ENCODE measurements at regions not wholly inside any gene's neighbourhood (a gene's known extent, or its start where the extent isn't known, plus 50 kb on each side); places are given as distances from the start of the nearest gene placed in this dataset.

DNA sequence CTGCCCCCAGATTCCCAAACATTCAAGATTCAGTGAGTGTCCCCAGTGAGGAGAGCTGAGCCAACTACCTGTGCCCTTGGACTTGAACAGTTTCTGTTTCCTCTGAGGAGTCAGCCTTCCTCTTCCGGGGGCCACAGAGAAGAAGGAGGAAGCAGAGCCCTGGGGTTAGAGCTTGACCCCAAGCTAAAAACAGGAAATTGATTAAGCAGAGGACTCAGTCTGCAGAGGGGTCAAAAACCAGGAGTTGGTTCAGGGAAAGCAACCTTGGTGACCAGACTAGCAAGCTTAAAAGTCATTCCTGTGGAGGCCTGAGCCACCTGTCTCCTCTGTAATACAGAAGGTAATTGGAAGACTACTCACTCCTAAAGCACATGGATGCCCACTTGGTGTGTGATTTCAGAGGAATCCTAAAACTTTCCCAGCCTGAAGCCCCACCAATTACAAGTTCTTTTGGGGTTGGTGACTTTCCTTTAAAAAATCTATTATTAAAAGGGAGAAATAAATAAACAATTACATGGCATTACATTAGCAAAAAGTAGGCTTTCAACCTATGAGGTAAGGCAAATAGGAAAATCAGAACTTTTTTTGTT is 64.2 kb upstream of the SELENOP start:
- ChIA-PET CTCF (interaction anchor here (0.9 to 4.1 kb wide), 2 partner anchors 13 to 103 kb away, joined by 4 to 23 read pairs; no protein-coding TSS in a partner anchor), POLR2A (interaction anchor here (1.0 kb wide), 1 partner anchor 972 kb away, joined by 4 read pairs; the partner anchor contains the start of gene RIMOC1)
- TF ChIP-seq, protein P1, sequence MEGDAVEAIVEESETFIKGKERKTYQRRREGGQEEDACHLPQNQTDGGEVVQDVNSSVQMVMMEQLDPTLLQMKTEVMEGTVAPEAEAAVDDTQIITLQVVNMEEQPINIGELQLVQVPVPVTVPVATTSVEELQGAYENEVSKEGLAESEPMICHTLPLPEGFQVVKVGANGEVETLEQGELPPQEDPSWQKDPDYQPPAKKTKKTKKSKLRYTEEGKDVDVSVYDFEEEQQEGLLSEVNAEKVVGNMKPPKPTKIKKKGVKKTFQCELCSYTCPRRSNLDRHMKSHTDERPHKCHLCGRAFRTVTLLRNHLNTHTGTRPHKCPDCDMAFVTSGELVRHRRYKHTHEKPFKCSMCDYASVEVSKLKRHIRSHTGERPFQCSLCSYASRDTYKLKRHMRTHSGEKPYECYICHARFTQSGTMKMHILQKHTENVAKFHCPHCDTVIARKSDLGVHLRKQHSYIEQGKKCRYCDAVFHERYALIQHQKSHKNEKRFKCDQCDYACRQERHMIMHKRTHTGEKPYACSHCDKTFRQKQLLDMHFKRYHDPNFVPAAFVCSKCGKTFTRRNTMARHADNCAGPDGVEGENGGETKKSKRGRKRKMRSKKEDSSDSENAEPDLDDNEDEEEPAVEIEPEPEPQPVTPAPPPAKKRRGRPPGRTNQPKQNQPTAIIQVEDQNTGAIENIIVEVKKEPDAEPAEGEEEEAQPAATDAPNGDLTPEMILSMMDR (IDR thresholded peaks at IDR 0.05; ENCODE audit: unreplicated experiment): no peak
- Mint-ChIP-seq H3K36me3 (ENCODE audit: insufficient read depth, unreplicated experiment) (peaks cover 6% of the 10 kb centered on the region), H3K27ac (ENCODE audit: low read depth, unreplicated experiment) (no peak overlapping the region), H3K9me3 (ENCODE audit: unreplicated experiment) (no peaks in the 10 kb centered on the region), H3K4me1 (ENCODE audit: insufficient read depth, unreplicated experiment) (no peaks in the 10 kb centered on the region), H3K27me3 (ENCODE audit: insufficient read depth, unreplicated experiment) (no peaks in the 10 kb centered on the region), H3K4me3 (ENCODE audit: unreplicated experiment) (no peak overlapping the region)
- intact Hi-C loops (cut with micrococcal nuclease): no loop called here
- DNase-seq (ENCODE audit: unreplicated experiment): no peak
- BruUV-seq (replicated peaks): no TSS peak

DNA sequence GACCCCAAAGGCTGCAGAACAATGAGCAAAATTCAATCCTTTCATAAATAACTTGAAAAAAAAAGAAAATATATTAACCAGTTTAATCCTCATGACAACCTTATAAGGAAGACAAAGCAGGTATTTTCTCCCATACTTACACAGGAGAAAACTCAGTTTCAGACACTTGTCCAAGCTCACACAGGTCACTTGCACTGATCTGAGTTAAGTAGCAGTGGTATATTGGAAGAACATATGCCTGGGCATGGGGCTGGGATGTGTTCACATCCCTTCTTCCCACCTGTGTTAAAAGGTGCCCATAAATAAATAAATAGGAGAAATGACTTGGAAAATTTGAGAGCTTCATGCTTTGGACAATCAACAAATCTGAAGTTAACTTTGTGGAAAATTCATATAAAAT is 63.5 kb upstream of the SELENOP start:
- H3K4me3 Mint-ChIP-seq (ENCODE audit: unreplicated experiment): no peak overlapping the region
- H3K36me3 Mint-ChIP-seq (ENCODE audit: insufficient read depth, unreplicated experiment): peaks cover 6% of the 10 kb centered on the region
- CTCF ChIA-PET: interaction anchor here (0.9 to 4.1 kb wide), 2 partner anchors 14 to 102 kb away, joined by 4 to 23 read pairs; no protein-coding TSS in a partner anchor
- no peak for DNase-seq (ENCODE audit: unreplicated experiment)
- TF ChIP-seq, protein P1 (IDR thresholded peaks at IDR 0.05; ENCODE audit: unreplicated experiment): no peak
- H3K4me1 Mint-ChIP-seq (ENCODE audit: insufficient read depth, unreplicated experiment): no peaks in the 10 kb centered on the region
- POLR2A ChIA-PET: interaction anchor here (1.0 kb wide), 1 partner anchor 971 kb away, joined by 4 read pairs; the partner anchor contains the start of gene RIMOC1
- intact Hi-C loops (cut with micrococcal nuclease): no loop called here
- no peak overlapping the region for H3K27ac Mint-ChIP-seq (ENCODE audit: low read depth, unreplicated experiment)
- BruUV-seq (replicated peaks): no TSS peak
- no peaks in the 10 kb centered on the region for H3K27me3 Mint-ChIP-seq (ENCODE audit: insufficient read depth, unreplicated experiment)
- H3K9me3 Mint-ChIP-seq (ENCODE audit: unreplicated experiment): no peaks in the 10 kb centered on the region

DNA sequence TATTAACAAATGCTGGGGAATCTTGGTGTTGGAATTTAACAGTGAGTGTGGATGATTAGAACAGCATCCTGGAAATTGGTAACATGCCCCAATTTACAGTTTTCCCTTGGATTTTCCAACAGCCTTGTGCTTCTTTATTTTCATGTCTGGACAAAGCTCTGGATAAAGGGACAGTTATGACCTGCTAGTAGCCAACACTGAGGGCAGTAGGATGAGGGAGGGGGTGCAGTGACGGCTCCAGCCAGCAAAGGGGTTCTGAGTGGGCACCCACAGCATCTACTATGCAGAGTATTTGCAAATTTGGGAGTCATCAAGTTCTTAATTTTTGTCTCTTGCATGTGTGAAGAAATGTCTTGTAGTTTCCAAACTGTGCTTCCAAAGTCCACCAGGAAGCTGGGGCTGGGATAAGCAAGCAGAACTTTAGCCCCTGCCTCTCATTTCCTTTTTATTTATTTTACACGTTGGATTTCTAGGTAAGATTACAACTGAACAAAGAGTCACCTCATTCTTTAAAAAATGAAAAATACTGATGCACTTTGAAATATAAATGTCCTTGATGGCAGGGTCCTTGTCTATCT is 63.0 kb upstream of the SELENOP start:
- ChIA-PET POLR2A (no interaction called here), CTCF (interaction anchor here (0.7 to 4.1 kb wide), 3 partner anchors 14 to 1834 kb away, joined by 3 to 23 read pairs (median 3); no protein-coding TSS in a partner anchor)
- TF ChIP-seq, protein P1 (IDR thresholded peaks at IDR 0.05; ENCODE audit: unreplicated experiment): no peak
- Mint-ChIP-seq H3K4me1 (ENCODE audit: insufficient read depth, unreplicated experiment) (no peaks in the 10 kb centered on the region), H3K4me3 (ENCODE audit: unreplicated experiment) (no peak overlapping the region), H3K27ac (ENCODE audit: low read depth, unreplicated experiment) (no peak overlapping the region), H3K27me3 (ENCODE audit: insufficient read depth, unreplicated experiment) (no peaks in the 10 kb centered on the region), H3K36me3 (ENCODE audit: insufficient read depth, unreplicated experiment) (peaks cover 6% of the 10 kb centered on the region), H3K9me3 (ENCODE audit: unreplicated experiment) (no peaks in the 10 kb centered on the region)
- BruUV-seq (replicated peaks): no TSS peak
- intact Hi-C loops (cut with micrococcal nuclease): no loop called here
- DNase-seq (ENCODE audit: unreplicated experiment): no peak

DNA sequence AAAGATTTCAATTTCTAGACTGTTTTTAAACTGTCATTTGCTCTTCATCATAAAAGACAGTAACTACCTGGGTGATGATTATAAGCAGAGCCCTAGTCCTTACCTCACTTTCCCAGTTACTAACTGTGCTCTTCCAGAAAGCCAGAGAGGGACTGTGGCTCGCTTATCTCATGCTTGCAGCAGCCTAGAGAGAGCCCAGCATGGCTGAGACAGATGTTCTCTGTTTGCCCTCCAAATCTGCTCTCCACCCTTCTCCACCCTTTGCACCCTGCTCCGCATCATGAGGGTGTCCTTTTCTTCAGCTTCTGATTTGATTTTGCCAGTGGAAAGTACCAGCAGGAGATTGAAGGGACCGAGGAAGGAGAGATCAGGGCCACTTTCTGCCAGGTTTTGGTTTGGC is 61.2 kb upstream of the SELENOP start:
- no peaks in the 10 kb centered on the region for H3K9me3 Mint-ChIP-seq (ENCODE audit: unreplicated experiment)
- ChIA-PET POLR2A (no interaction called here), CTCF (interaction anchor here (4.1 kb wide), 1 partner anchor 16 kb away, joined by 23 read pairs; no protein-coding TSS in a partner anchor)
- H3K4me1 Mint-ChIP-seq (ENCODE audit: insufficient read depth, unreplicated experiment): no peaks in the 10 kb centered on the region
- peaks cover 6% of the 10 kb centered on the region for H3K36me3 Mint-ChIP-seq (ENCODE audit: insufficient read depth, unreplicated experiment)
- no peaks in the 10 kb centered on the region for H3K27me3 Mint-ChIP-seq (ENCODE audit: insufficient read depth, unreplicated experiment)
- DNase-seq (ENCODE audit: unreplicated experiment): no peak
- no TSS peak for BruUV-seq (replicated peaks)
- intact Hi-C loops (cut with micrococcal nuclease): no loop called here
- H3K4me3 Mint-ChIP-seq (ENCODE audit: unreplicated experiment): no peak overlapping the region
- TF ChIP-seq, protein P1 (IDR thresholded peaks at IDR 0.05; ENCODE audit: unreplicated experiment): no peak
- no peak overlapping the region for H3K27ac Mint-ChIP-seq (ENCODE audit: low read depth, unreplicated experiment)
